Right forelimb (tissue), 1 donor: ENCODE measurements at regions not wholly inside any gene's neighbourhood (a gene's known extent, or its start where the extent isn't known, plus 50 kb on each side); places are given as distances from the start of the nearest gene placed in this dataset.
"Not testable (repeated sequence)": the region's sequence is repeated elsewhere in the genome, so short reads cannot be mapped to it uniquely, and the experiment has no call there.

Source experiments
- DNase-seq: peaks from one replicate; pipeline ENCODE4 v3.0.0-alpha.2; 2018

DNA sequence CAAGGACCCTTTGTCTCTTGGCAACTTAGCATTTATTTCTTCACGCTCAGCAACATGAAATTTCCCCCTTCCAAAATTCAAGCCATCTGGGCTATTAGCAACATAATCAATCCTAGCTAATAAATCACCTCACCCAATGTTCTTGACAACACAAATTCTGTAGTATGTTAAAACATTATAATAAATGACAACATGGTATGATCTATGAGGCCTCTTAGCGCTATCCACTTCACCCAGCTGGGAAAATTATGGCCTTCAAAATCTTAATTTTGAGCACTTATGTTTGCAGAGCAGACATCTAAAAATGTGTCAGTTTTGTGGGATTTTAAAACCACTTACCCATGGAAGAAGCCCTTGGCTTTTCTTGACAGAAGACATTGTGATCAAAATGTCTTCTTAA is 181.9 kb downstream of the HDGFL1 start:
- no peak for DNase-seq

DNA sequence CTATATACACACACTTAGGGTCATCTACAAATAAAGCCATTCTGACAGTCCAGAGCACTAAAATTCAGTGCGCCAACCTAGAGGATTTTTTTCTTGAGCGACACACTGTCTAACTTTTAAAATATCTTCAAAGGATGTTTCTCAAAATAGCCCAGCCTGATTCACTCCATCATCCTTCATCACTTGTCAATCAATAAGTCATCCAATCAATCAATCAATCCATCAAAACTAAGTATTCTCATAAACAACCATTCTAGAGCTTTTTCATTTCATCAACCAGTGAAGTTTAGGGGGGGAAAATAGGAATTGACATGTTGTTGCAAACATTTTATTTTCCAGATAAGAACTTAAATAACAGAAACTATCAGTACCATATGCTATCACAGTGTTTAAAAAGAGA is 183.2 kb downstream of the HDGFL1 start:
- no peak for DNase-seq

DNA sequence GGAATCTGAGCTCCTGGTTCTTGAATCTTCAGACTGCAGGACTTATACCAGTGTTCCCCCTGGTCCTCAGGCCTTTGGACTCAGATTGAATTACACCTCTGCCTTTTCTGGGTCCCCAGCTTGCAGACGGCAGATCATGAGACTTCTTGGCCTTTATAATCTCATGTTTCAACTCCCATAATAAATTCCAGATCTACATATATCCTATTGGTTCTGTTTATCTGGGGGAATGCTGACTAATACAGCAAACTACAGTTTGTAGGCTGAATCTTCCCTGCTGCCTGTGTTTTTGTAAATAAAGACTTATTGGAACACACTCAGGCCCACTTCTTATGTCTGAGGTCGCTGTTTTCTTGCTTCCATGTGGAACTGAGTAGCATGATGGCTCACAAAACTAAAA is 184.7 kb downstream of the HDGFL1 start:
- DNase-seq: no peak

DNA sequence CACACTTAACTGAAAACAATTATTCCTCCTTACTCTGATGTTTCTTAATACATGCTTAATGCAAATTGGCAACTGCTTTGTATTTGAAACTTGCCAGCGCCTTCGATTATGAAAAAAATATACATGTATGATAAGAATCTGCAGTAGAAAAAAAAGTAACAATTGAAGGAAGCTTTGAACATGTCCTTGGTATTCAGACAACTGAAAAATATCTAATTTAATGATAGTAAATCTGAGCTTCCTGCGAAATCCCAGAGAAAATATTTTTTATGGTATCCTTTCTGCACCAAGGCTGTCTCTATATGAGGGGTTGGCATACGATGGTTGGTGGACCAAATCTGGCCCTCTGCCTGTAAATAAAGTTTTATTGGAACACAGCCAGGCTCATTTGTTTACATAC is 186.2 kb downstream of the HDGFL1 start:
- DNase-seq: no peak

DNA sequence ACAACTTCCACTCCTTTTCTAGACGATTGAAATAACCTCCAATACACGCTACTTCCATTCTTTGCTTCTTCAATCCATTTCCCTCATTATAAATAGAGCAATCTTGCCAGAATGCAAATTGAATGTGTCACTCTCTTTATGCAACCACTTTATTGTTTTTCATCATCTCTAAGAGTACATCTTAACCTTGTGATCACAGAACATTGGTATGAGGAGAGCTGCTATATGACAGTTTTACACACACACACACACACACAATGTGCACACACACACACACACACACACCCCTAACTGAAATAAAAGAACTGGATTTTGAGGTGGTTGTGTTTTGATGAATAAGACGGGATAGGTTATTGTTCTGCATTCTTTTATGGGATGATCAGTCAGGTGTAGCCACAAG is 187.0 kb downstream of the HDGFL1 start:
- DNase-seq: no peak

DNA sequence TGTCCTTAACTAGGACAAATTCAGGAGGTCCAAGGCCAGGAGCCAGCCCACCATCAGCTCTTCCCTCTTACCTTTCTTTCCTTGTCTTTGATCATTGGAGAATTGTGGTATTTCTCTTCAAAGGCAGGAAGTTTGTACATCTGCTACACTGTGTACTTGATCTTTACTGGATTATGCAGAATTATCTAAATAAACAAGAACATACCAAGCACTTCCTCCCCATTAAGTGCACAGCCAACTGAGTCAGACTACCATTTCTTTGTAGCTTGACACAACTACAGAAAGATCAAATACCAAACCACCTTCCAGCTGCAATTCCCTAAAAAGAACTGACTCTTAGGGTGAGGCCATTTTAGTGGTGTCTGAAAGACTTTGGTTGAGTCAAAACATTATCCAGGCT is 195.1 kb downstream of the HDGFL1 start:
- DNase-seq: no peak

DNA sequence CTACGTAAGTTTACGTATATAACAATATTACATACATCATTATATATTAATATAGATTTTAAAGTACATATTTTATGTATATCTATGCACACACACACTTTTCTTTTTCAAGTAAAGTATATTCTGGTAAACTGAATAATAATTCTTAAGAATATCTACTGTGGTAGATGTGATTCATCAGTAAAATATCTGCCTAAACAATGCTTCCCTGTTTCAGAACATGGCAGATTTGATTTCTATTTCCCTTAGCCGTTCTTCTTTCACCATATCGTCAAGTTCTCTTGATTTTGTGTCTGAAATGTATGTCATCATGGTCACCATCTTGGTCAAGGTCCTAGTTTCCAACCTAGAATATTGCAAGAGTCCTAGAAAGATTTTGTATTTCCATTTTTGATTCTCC is 195.6 kb downstream of the HDGFL1 start:
- DNase-seq: no peak

DNA sequence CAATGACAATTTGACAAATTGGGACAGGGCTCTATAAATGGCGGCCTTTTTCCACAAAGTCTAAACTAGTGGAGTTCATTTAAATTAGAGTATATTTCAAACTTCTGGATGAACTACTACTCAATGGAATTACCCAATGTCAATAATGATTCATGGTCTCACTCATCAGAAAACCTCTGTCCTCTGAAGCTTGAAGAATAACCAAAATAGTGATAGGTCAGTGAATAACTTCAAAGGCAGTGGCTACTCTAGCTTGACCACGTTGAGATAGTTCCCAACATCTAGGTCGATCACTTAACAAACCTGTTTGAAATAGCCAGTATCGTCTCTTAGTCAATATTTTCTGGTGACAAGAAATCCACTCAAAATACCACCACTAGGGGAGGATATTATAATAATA is 197.6 kb downstream of the HDGFL1 start:
- DNase-seq: no peak

DNA sequence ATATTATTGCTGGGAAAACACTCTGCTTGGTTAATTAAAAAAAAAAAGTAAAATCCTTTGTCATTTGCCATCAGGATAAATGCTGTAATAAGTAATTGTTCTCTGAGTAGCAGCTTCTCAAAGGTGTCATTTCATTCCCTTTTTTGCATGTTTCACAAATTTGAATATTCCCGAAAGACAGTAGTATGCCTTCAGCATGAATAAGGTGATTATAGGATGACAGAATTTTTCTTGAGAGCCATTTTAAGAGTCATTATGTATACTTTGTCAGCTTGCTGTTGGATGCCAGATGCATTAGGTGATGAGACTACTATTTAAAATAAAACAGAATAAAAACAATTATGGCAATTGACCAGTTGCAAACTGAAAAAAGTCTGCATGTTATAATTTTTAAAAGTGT is 200.7 kb downstream of the HDGFL1 start:
- no peak for DNase-seq

DNA sequence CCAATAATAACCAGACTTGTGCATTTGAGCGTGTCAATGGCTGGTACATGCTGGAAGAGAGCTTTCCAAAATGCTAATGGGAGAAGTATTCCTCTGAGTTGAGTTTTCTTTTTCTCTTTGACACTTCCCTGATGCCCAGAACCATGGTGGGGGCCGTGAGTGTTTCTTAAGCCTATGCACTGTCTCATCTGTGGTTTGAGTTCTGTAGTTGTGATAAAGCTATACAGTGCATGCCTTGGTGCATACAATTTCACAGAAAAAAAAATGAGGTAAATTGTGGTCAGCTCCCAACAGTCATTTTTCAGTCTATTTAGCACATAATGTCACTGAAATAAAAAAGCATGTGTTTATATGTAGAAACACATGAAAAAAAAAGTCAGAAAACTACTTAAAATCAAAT is 204.8 kb downstream of the HDGFL1 start:
- DNase-seq: no peak

DNA sequence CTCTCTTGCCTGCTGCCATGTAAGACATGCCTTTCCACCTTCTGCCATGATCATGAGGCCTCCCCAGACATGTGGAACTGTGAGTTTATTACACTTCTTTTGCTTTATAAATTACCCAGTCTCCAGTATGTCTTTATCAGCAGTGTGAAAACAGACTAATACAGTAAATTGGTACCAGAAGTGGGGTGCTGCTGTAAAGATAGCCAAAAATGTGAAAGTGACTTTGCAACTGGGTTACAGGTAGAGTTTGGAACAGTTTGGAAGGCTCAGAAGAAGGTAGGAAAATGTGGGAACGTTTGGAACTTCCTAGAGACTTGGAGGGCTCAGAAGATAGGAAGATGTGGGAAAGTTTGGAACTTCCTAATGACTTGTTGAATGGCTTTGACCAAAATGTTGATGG is 209.1 kb downstream of the HDGFL1 start:
- DNase-seq: not testable (repeated sequence)

DNA sequence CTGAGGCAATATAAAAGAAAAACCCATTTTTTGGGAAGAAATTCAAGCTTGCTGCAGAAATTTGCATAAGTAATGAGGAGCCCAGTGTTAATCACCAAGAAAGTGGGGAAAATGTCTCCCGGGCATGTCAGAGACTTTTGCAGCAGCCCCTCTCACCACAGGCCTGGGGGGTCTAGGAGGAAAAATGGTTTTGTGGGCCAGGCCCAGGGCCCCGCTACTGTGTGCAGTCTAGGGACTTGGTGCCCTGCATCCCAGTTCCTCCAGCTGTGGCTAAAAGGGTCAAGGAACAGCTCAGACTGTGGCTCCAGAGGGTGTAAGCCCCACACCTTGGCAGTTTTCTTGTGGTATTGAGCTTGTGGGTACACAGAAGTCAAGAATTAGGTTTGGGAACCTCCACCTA is 209.7 kb downstream of the HDGFL1 start:
- no peak for DNase-seq

DNA sequence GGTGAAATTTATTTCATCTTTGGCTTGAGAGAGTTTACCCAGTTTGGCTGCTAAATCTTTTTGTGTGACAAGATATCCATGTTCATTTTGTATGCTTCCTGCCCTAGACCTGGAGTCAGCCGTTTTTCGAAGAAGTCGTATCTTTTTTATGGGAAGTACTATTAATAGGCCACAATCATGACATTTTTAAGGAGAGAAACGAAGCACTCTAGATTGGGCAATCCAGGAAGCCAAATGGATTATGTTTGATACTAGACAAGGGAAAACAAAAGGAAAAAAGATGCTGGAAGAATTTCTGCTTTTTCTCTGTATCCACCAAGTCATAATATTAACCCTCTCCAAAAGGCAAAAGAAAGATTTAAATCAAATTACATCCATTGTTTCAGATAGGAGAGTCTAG is 214.6 kb downstream of the HDGFL1 start:
- DNase-seq: no peak

DNA sequence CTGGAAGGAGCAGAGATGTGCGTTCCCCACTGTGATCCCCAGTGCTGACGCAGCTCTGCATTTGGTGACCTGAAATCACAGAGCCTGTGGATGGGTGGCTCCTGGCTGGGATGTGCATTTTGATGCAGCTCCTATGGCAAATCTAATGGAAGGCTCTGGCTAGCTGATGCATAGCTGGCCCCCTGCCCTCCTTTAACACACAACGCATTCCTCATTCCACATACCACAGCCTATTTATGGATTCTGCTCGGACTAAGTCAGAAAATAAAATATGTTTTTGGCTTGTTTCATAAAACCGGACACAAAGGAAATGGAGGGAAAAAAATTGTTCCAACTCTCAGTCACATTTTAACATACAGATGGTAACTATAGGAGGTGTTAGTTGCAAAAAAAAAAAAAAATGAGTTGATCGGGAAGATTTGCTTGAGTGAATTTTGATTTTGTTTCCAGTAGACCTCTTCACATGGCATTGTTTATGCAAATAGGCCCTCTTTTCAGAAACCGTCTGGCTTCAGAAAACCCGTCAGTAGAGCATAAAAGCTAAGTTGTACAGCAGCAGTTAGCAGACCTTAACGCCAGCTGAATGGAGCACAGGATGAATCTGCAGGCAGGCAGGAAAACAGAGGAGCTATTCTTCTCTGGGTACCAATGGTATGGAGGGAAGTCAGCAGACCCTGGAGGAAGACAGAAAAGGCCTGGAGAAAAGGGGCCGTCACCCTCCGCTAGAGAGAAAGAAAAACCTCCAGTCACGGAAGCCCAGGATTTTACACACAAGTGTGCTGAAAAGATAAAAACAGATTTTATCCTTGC is 215.4 kb downstream of the HDGFL1 start:
- peak; percentile 72 for DNase-seq

DNA sequence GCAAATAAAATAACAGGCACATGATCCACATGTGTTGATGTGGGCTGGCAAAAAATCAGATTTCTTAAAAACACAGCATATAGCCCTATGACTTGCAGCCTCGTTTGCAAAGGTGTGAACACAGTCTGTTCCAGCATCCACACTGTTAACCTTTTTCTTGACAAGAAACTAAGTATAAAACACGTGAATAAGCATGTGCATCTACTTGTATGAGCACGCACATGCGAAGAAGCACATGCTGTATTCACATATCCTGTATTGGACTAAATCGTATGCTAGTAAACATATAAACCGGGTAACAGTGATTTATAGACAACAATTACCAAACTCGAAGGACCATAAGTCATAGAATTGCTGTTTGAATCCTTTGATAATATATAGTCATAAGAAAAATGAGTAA is 218.7 kb downstream of the HDGFL1 start:
- no peak for DNase-seq

DNA sequence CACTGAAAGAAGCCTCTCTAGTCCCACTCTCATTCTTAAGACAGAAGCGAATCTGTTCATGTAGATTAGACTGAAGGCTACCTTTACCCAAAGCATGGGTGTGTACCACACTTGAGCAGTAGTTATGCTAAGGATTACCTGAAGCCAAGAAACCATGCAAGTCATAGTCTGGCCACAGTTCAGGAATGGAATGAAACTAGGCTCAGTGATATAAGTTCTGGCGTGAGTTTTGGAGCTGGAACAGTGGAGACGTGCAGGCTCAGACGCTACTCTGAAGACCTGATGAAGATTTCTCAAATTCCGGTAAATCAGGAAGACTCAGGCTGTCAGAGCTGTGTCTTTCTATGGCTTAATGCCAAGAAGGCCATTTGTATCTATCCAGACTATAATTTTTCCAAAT is 219.9 kb downstream of the HDGFL1 start:
- no peak for DNase-seq

DNA sequence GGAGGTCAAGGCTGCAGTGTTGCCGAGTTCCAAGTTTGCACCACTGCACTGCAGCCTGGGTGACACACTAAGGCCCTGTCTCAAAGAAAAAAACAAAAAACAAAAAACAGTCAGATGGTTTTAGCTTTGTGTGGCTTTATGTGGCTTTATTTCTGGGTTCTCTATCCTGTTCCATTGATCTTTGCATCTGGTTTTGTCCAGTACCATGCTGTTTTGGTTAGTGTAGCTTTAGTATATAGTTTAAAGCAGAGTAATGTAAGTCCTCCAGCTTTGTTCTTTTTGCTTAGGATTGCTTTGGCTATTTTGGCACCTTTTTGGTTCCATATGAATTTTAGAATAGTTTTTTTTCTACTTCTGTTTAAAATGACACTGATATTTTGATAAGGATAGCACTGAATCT is 225.5 kb downstream of the HDGFL1 start:
- DNase-seq: no peak

DNA sequence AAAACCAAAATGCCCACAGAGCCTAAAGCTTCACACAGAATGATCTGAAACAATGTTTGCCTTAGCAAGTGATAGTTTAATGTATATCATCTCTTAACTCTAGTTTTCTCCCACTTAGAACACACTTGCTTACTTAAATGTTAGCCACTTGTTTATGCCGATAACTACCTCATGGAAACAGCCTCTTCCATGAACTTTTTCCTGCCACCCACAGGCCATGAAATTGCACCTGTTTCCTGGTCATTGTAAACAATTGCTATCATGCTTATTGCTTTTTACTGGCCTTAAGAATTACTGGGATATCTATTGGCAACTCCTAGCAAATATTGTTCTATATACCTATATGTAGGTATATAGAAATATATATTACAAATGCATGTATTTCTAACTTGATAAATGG is 231.1 kb downstream of the HDGFL1 start:
- no peak for DNase-seq

DNA sequence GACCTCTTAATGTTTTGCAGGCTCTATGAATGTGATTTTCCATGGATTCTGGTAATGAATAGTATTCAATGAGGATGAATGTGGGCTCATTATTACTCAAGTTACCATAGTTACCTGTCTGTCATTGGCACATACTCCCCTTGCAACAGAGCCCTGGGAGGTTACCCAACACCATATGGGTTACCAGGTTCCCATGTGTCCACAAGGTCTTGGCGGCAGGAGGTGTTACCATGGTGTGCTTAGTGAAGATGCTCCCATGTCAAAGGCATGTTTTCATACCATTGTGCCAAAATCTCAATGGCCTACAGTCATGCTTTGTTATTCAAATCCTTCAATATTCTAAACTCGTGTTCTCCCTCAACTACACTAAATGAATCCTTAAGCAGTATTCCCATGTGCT is 232.5 kb downstream of the HDGFL1 start:
- DNase-seq: no peak

DNA sequence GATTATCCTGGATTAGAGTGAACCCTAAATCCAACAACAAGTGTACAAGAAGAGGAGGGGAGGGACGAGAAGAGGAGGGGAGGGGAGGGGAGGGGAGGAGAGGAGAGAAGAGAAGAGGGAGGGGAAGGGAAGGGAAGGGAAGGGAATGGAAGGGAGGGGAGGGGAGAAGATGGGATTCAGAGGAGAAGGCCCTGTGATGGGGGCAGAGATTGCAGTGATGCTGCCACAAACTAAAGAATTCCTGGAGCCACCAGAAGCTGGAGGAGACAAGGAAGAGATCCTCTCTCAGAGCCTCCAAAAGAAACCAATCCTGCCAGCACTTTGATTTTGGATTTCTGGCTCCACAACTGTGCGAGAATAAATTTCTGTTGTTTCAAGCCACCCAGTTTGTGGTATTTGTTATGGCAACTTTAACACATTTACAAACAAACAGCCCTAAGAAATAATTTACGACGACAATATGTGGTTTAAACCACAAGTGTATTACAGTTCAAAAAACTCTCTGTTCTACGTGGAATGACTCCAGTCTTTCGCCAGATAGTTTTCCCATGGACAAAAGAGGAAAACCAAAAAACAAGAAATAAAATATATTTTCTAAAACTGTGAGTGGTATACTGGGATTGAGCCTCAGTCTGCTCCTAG is 235.4 kb downstream of the HDGFL1 start:
- DNase-seq: no peak

DNA sequence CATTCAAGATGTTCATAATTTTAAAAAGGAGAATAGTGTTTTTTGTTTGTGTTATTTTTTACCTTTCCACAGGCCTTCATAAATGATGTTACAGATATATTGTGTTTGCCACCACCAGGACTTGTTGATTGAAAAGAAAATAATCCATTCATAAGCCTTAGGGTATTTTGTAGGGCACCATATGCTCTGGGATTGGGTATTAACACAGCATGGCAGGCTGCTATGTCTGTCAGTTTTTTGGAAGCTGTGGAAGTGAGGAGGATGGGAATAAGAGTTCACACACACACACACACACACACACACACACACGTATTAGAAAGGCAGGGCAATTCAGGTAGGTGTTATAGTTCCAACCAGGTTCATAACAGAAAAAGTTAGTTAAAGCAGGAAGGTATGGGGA is 237.9 kb downstream of the HDGFL1 start:
- DNase-seq: no peak

DNA sequence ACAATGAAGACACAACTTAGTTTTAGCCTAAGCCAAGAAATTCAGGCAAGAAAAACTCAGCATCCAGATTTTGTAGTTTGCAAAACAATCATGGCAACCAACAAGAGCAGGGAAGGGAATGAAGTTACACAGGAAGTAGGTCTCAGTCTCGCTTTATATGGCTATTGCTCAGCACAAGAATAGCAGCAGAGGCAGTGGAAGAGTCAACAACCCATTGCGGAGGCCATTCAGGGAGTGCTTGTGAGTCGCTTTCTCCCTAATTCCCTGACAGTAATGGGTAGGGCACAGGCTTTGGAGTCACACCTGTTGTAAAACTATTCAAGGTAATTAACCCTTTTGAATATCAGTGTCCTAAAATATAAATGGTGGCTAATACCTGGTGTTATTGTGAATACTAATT is 238.5 kb downstream of the HDGFL1 start:
- no peak for DNase-seq

DNA sequence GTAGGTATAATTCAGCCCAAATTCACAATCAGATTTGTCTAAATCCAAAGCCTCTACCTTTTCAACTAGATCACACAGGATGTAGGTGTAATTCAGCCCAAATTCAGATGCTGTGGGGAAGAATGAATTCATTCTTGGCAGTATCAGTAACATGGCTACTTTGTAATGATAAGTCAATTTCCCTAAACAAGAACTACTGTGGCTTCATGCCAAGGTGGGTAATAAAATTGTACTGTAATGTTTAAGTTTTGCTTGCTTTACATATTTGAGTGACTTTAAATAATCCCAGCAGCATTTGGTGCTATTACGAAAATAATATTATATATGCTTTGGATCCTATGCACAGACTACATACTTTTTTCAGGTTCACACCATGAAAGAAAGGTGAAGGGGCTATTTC is 239.1 kb downstream of the HDGFL1 start:
- no peak for DNase-seq

DNA sequence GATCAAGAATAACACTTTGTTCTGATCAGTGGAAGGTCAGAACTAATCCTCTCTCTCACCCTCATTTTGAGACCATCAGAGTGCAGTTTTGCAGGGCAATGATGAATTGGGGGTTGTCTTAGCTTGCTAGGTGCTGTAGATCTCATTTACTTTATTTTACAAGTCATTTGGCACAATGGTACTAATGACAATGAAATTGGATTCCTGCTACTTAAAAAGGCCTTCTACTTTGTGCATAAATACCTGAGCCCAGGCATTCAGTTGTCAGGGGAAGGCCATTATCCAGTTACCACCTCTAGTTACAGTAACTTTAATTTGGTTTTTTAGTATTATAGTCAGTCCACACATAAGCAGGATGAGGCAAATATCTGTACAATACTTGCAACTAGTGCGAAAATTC is 240.0 kb downstream of the HDGFL1 start:
- no peak for DNase-seq

DNA sequence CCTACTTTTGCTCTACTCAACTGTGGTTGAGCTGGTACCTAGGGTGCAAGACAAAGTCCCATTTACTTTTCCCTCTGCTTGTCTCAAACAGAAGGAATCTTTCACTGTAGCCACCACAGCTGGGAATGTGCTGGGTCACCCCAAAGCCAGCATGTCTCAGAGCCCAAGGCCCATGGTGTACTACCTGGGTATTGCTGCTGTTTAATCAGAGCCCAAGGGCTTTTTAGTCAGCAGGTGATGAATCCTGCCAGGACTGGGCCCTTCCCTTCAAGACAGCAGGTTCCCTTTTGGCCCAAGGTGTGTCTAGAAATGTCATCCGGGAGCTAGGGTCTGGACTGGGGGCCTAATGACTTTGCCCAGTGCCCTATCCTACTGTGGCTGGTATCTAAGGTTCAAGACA is 249.8 kb downstream of the HDGFL1 start:
- DNase-seq: no peak
